Hepatic stellate cell (primary cell): ENCODE measurements at regions not wholly inside any gene's neighbourhood (a gene's known extent, or its start where the extent isn't known, plus 50 kb on each side); places are given as distances from the start of the nearest gene placed in this dataset.
"Not testable (repeated sequence)": the region's sequence is repeated elsewhere in the genome, so short reads cannot be mapped to it uniquely, and the experiment has no call there.

Experiments used
- DNase-seq: peaks from one replicate; pipeline ENCODE4 v3.0.0; 2011; ENCODE audit warnings: low spot score

DNA sequence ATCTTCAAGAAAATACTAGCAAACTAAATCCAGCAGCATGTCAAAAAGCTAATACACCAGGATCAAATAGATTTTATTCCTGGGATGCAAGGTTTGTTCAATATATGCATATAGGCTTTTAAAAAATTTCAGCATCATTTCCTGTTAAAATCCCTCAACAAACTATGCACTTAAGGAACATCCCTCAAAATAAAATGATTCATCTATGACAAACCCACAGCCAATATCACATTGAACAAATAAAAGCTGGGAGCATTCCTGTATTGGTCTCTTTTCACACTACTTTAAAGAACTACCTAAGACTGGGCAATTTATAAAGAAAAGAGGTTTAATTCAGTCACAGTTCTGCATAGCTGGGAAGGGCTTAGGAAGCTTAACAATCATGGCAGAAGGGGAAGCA, 726.7 kb downstream of the GRXCR1 start:
- no peak for DNase-seq

DNA sequence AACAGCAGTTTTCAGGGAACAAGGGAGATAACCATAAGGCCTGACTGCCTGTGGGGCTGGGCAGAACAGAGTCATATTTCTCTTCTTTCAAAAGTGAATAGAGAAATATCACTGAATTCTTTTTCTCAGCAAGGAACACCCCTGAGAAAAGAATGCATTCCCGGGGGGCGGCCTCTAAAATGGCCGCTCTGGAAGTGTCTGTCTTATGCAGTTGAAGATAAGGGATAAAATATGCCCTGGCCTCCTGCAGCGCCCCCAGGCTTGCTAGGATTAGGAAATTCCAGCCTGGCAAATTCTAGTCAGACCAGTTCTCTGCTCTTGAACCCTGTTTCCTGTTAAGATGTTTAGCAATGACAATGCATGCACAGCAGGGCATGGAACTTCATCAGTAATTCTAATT, 745.4 kb downstream of the GRXCR1 start:
- not testable (repeated sequence) for DNase-seq

DNA sequence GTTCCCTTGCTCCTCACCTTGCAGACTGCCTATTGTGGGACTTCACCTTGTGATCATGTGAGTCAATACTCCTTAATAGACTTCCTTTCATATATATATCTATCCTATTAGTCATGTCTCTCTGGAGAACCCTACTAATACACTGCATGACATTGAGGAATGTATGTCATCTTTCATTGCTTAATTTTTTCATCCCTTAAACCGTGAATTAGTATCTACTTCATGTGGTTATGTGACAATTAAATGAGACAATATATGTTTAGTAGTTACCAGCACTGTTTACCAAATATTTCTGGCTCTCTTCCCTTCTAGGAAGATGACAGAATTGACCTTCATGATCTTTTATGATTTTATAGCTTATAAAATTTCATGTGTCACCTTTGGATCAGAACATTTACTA, 759.5 kb downstream of the GRXCR1 start:
- DNase-seq, result no peak

DNA sequence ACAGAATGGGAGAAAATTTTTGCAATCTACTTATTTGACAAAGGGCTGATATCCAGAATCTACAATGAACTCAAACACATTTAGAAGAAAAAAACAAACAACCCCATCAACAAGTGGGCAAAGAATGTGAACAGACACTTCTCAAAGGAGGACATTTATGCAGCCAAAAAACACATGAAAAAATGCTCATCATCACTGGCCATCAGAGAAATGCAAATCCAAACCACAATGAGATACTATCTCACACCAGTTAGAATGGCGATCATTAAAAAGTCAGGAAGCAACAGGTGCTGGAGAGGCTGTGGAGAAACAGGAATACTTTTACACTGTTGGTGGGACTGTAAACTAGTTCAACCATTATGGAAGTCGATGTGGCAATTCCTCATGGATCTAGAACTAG, 767.0 kb downstream of the GRXCR1 start:
- DNase-seq, result not testable (repeated sequence)

DNA sequence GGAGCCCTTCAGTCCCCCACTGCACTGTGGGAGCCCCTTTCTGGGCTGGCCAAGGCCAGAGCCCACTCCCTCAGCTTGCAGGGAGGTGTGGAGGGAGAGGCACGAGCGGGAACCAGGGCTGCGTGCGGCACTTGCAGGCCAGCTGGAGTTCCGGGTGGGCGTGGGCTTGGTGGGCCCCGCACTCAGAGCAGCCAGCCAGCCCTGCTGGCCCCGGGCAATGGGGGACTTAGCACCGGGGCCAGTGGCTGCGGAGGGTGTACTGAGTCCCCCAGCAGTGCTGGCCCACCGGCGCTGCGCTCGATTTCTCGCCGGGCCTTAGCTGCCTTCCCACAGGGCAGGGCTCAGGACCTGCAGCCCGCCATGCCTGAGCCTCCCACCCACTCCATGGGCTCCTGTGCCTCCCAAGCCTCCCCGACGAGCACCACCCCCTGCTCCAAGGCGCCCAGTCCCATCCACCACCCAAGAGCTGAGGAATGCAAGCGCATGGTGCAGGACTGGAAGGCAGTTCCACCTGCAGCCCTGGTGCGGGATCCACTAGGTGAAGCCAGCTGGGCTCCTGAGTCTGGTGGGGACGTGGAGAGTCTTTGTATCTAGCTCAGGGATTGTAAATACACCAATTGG, 776.2 kb downstream of the KCTD8 start:
- not testable (repeated sequence) for DNase-seq

DNA sequence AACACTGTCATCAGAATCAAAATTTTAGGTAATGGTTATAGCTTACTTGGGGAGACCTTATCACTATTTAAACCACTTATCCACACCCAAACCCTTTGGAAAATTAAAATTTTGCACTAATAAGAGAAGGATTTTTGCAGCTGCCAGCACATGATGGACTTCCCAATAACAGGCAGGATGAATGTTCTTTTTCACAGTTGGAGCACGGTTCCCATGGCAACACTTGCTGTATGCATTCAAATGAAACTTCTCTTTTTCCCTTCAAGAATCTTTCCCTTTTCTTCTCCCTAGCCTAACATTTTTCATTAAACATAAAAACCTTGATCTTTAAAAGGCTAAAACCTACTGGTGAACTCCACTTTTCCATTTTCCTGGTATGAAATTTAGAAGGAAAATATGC, 768.2 kb downstream of the KCTD8 start:
- DNase-seq, result no peak

DNA sequence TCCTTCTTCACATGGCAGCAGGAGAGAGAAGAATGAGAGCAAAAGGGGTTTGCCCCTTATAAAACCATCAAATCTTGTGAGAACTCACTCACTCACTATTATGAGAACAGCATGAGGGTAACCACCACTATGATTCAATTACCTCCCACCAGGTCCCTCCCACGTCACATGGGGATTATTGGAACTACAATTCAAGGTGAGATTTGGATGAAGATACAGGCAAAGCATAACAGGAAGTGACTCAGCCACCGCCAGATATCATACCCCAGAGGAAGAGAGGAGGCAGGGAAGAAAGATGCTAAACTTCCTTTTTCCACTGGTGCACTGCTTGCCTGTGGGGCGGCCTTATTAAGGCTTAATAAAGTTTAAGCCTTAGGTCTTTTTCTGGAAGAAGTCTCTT, 766.1 kb downstream of the KCTD8 start:
- DNase-seq, result no peak

DNA sequence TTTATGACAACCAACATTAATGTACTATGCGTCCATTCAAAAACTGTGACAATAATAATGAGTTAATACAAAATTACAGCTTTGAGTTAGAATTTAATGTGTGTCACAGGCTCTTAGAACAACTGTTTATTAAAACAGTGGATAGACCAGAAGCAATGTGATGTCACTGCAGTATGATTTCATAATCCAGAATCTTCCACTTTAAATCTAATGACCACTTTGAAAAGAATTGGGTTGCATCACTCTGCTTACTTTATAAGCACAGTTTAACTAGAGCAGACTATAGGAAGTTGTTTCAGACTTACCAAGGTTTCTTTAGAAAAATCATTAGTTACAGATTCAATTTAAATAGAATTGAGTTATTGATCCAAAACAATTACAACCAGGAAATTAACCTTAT, 758.5 kb downstream of the KCTD8 start:
- no peak for DNase-seq

DNA sequence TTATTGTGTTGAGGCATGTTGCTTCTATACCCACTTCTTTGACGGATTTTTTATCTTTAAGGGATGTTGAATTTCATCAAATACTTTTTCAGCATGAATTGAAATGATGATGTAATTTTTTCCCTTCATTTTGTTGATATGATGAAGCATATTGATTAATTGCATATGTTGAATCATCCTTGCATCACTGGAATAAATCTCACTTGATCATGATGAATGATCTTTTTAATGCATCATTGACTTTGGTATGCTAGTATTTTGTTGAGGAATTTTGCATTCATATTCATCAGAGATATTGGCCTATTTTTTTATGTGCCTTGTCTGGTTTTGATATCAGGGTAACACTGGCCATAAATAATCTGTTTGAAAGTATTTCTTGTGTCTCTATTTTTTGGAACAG, 754.7 kb downstream of the KCTD8 start:
- DNase-seq, result no peak

DNA sequence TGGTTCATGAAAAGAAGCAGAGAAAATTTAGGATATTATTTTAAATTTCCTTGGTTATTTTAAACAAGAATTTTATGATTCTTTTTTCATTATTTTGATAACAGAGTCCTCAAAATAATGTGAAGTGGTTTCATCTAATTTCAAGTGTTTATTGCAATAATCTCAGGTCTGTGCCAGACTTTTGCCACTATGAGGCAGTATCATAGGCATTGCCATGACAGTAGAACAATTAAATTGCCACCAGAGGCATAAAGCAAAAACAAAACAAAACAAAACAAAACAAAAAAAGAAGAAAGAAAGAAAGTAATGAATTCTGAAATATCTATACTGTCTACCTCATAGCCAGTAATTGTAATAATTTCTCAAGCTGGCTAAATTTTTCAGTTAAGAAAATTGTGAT, 739.2 kb downstream of the KCTD8 start:
- DNase-seq, result no peak

DNA sequence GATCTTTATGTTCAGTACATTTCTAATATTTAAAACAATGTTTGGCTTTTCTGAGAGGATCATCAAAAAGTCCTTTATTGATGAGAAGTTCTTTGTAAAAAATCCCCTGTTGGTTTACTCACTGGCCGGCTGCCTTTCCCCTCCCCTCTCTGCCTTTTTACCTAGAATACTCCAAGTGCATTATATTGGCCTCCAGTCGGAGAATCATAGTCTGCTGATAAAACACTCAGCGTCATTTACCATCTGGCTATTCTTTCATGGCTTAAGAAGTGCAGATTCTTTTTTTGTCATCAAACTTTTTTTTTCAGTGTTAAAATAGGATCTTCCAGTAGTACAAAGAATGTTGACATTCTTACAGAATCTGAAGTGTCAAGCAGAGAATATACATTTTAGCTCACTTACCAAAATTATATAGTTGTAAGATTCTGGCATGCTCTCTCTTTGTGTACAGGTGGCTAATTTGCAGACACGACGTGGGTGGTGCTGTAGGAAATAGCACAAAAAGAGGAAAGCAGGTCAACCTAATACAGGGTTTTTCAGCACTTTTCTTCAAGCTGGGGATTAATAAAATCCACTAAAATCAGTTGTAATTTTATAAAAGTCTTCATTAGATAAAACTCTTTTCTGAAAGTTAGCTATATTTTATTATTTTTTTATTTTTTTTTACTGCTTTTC, 731.8 kb downstream of the KCTD8 start:
- DNase-seq, result no peak

DNA sequence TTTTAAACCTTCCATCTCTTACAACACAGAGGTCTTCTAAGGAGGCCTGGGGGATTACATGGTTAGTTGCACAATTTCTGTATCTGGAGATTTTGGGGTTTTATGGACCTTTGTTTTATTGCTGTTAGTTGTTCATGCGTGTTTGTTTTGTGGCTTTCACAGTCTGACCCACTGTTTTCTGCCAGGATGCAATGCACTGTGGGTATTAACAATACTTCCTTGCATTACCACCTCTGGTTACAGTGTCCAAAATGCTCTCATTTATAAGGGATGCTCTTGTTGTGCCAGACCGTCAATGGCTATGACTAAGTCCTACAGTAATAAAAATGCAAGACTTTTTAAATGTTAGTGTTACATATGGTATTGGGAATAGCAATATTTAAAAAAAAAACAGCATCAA, 730.2 kb downstream of the KCTD8 start:
- no peak for DNase-seq

DNA sequence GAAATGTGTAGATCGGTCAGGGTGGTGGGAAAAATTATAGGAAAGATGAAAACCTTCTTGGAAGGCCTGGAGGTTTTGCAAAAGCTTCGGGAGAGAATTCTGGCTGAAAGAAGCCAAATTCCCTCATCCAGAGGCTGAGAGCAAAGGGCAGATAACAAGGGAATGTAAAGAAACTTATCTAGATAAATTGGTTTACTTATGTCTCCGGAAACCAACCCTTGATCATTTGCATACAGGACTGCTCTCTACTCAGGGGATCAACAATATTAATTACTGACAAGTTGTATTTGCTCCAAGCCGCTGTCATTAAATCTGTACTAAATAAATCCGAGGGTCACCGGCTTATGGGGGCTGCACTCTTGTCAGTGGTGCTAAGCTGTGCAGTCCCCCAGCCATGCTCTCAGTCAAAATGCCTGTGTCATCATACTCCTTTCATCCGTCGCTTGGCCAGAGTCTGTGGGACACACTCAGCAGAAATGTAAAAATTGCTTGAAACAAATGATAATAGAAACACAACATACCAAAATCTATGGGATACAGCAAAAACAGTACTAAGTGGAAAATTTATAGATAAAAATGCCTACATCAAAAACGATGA, 715.7 kb downstream of the KCTD8 start:
- DNase-seq, result no peak

DNA sequence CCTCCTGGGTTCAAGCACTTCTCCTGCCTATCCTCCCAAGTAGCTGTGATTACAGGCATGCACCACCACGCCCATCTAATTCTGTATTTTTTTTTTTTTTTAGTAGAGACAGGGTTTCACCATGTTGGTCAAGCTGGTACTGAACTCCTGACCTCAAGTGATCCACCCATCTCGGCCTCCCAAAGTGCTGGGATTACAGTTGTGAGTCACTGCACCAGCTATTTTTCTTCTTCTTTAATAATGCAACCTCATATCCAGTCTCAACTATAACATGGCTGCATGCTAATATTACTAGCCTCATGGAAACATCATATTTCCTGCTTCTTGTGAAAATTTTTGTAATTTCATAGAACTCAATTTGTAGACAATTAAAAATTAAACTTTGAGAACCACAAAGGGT, 706.5 kb downstream of the KCTD8 start:
- no peak for DNase-seq

DNA sequence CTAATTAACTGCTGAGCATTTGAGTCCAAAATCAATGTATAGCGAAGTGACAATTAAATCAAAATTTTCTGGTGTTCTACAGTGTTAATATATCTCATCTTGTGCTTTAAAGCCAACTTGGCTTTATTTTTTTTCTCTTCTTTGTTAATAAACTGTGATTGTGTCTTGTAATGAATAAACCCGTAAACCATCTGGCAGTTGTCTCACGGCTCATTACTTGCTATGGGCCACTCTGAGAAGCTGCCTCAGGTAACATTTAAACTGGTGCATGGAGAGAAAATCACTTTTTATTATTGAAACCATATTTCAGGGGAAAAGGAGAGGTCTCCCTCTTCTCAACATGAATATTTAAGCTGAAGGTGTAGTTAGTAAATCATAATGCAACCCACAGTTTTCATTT, 694.0 kb downstream of the KCTD8 start:
- DNase-seq, result no peak

DNA sequence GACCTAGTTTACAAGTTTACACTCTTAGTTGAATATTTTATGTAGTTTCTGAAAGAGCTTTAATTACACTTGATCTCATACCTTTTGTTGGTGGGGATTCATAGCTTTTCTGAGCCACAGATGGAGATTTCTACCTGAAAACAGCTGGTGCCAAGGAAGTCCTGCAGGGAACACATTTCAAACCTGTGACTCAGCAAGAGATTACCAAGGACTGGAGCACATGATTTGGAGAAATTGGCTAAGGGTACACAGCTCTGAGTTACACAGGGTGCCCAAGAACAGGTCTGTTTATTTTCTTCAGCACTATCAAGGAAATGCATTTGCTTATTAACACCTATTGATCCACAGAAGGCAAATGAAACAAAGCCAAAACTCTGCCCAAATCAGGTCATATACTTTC, 691.5 kb downstream of the KCTD8 start:
- DNase-seq, result no peak

DNA sequence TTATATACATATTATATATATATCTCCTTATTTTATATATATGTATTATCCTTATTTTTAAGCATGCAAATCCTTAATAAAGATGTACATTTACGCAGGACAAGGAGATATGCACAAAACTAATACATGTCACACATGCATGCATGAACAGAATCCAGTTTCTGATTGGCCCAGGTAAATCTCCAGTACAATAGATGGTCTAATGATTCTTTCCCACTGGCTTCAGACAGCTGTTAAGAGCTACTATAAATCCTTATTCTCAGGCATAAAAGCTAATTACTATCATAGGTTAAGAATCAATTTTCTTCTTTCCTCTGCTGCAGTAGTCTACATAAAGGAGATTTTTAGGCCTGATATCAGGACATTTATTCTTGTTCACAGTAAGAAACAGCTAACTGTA, 689.8 kb downstream of the KCTD8 start:
- DNase-seq, result no peak

DNA sequence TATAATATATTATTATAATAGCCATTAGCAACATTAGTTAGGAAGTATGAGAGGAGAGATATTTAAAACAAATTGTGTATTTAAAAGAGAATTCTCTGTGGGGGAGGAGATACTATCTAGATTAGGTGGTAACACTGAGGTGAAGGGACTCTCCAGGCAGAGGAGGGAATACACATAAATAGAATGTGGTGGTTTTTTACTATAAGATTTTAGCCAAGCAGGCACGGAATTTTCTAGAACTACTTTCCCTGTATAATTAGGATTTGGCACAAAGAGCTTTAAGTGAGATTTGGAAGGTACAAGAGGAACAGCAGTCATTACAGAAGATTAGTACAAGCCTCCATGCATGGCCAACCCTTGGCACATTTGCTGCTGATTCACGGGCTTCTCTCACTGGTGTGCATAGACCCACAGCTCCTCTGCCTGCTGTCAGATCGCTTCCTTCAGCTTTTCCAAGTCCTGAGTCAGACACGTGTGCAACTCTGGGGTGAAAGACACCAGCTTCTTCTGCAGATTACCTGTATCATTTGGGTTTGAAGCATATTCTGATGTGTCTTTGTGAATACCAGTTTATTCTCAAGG, 685.5 kb downstream of the KCTD8 start:
- DNase-seq, result no peak

DNA sequence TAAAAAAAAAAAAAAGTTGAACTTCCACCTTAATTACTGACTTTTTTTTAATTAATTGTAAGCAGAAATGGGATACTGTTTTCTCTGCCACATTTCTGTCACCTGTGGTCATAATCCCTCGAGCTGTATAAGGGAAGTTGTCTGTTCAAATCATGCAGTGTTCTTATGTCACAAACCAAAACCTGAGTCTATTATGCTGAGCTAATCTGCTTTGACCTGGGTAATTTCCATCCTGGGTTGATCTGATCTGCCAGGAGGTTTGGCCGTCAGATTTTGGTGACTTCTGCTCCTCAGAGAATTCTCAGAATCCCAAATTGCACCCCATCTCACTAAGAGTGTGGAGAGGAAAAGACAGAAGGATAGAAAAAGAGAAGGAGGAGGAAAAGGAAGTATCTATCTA, 683.1 kb downstream of the KCTD8 start:
- no peak for DNase-seq

DNA sequence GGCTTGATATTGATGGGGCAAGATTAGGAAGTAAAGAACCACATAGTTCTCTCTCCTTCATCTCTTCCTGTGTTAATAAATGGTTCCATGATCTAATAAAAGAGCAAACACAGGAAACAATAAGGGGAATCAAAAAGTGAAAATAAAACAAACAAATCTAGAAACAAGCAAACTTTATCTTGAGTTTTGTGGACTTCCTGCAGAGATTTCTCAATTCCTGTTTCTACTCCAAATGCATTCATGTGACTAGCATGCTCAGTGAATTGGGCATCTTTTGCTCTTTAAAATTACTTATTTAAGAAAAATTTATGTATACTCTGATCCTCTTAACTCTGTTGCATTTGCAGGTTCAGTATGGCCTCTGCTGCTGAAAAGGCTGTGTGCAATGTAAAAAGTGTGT, 682.0 kb downstream of the KCTD8 start:
- no peak for DNase-seq

DNA sequence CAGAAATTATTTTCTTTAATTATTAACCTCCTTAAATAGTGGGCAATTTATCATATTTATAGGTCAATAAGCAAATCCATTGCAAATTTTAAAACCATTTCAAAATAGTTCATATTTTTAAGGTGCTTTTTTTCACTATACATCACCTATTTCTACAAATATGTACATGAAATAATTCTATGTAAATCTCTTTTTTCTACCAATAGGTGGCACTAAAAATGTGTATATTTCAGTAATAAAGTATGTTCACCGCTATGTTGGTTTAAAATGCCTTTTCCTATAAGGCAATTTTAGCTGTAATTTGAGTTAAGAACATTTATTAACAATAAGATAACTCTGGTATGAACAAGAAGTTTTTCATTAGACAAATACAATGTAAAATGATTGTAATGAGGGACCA, 672.2 kb downstream of the KCTD8 start:
- no peak for DNase-seq

DNA sequence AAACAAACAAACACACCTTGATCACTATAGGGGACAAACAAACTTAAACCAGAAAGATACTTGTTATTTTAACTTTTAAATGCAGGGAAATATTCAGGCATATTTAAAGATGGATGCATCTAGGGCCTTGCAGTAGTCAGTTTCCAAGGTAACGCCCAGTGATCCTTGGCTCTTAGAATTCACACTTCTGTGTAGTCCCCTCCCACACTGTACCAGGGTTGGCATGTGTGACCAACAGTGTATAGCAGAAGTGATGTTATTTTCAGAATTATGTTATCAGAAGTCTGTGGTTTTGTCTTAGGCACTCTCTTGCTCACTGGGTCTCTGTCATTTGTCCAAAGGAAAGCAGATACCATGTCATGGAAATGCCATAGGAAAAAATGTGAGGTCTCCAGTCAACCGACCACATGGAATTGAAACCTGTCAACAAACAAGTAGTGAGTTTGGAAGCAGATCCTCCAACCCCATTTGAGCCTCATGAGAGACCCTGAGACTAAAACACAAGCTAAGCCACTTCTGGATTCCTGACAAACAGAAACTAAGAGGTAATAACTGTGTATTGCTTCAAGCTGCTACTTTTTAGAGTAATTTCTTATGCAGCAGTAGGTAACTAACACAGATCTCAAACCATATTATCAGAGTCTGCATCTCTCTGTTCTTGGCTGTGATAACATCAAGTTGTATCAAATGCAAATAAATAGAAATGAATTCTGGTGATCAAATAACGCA, 670.3 kb downstream of the KCTD8 start:
- DNase-seq, result no peak

DNA sequence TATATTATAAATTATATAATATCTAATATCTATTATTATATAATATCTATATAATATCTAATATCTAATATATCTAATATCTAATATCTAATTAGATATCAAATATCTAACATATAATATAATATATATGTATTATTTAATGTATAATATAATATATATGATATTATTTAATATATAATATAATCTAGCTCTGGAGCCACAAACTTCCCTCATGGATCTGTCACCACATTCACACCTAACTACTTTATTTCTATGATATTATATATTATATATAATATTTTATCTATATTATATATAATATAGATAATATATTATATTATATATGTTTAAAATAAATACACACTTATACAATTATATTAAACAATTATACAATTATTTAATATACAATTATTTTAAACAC, 667.5 kb downstream of the KCTD8 start:
- DNase-seq, result no peak
